Peyer's patch (tissue), 4 donors: ENCODE measurements at regions not wholly inside any gene's neighbourhood (a gene's known extent, or its start where the extent isn't known, plus 50 kb on each side); places are given as distances from the start of the nearest gene placed in this dataset.

Experiments
- CTCF ChIP-seq, 6 experiments: fragments of 450-650 bp in 4 of 6; fragments of 200-600 bp in 2 of 6; sonication (generic) in 1 of 6; IDR thresholded peaks; one replicate each; pipeline ENCODE4 v1.5.1; 2017 to 2019; ENCODE audit warnings: antibody characterized with exemption in 6 of 6, mild to moderate bottlenecking in 3 of 6, moderate library complexity in 1 of 6
- POLR2A ChIP-seq, 2 donors: fragments of 450-650 bp; IDR thresholded peaks; one replicate each; pipeline ENCODE4 v1.5.1; 2017; ENCODE audit warnings: antibody characterized with exemption in 2 of 2, mild to moderate bottlenecking in 2 of 2, moderate library complexity in 2 of 2

- TF ChIP-seq CTCF (IDR thresholded peaks at IDR 0.05) (no peak), POLR2A (IDR thresholded peaks at IDR 0.05) (no peak)
Observed at GRCh38 chr22:23467721-23468294, 112.3 kb downstream of the IGLL1 start.
